Nephron (organoid): ENCODE measurements at regions not wholly inside any gene's neighbourhood (a gene's known extent, or its start where the extent isn't known, plus 50 kb on each side); places are given as distances from the start of the nearest gene placed in this dataset.
"Not testable (repeated sequence)": the region's sequence is repeated elsewhere in the genome, so short reads cannot be mapped to it uniquely, and the experiment has no call there.

ENCODE experiments used
- H3K27ac Mint-ChIP-seq, 3 experiments: 2 replicates each; pipeline ENCODE4 v1.8.0; 2020; ENCODE audit warnings: mixed read lengths in 3 of 3, mild to moderate bottlenecking in 2 of 3, moderate library complexity in 1 of 3
- H3K27me3 Mint-ChIP-seq: 2 replicates; pipeline ENCODE4 v1.8.0; 2021; ENCODE audit warnings: low read depth, mild to moderate bottlenecking, moderate library complexity, mixed read lengths
- H3K36me3 Mint-ChIP-seq: 2 replicates; pipeline ENCODE4 v1.8.0; 2020; ENCODE audit warnings: low read depth, mixed read lengths
- H3K4me1 Mint-ChIP-seq: 2 replicates; pipeline ENCODE4 v1.8.0; 2020; ENCODE audit warnings: mixed read lengths
- H3K4me3 Mint-ChIP-seq, 3 experiments: 2 replicates each; pipeline ENCODE4 v1.8.0; 2020; ENCODE audit warnings: mild to moderate bottlenecking in 3 of 3, mixed read lengths in 3 of 3, moderate library complexity in 2 of 3
- H3K9me3 Mint-ChIP-seq: 2 replicates; pipeline ENCODE4 v1.8.0; 2020; ENCODE audit warnings: mixed read lengths
- CTCF ChIP-seq, 3 experiments: fragments of 200-600 bp; sonication (generic); IDR thresholded peaks; one replicate each; pipeline ENCODE4 v1.5.0; 2021; ENCODE audit warnings: antibody characterized with exemption in 3 of 3; ENCODE audit not compliant: unreplicated experiment in 3 of 3

- Mint-ChIP-seq H3K27me3 (peaks cover 3% of the 10 kb centered on the region), H3K27ac (no peak overlapping the region), H3K9me3 (peaks cover 4% of the 10 kb centered on the region), H3K4me3 (no peak overlapping the region), H3K36me3 (no peaks in the 10 kb centered on the region), H3K4me1 (peaks cover 13% of the 10 kb centered on the region)
- no peak for TF ChIP-seq CTCF (IDR thresholded peaks at IDR 0.05; ENCODE audit: unreplicated experiment in 3 of 3)
These were observed 63.8 kb upstream of the P2RY1 start for GRCh38 chr3:152771120-152771519.

GRCh38 chr3:152772674-152773225 is 62.2 kb upstream of the P2RY1 start:
- Mint-ChIP-seq H3K4me3 (no peak overlapping the region), H3K27me3 (peaks cover 3% of the 10 kb centered on the region), H3K9me3 (peaks cover 6% of the 10 kb centered on the region), H3K27ac (peak overlapping the region; percentile 50 to 70 (median 57)), H3K36me3 (no peaks in the 10 kb centered on the region), H3K4me1 (peaks cover 19% of the 10 kb centered on the region)
- no peak for TF ChIP-seq CTCF (IDR thresholded peaks at IDR 0.05; ENCODE audit: unreplicated experiment in 3 of 3)

GRCh38 chr3:152773633-152774032 is 61.3 kb upstream of the P2RY1 start:
- Mint-ChIP-seq H3K9me3 (peaks cover 6% of the 10 kb centered on the region), H3K4me3 (no peak overlapping the region), H3K27me3 (no peaks in the 10 kb centered on the region), H3K4me1 (peaks cover 24% of the 10 kb centered on the region), H3K27ac (peak overlapping the region in 1 of 3 experiments; percentile 26), H3K36me3 (no peaks in the 10 kb centered on the region)
- no peak for TF ChIP-seq CTCF (IDR thresholded peaks at IDR 0.05; ENCODE audit: unreplicated experiment in 3 of 3)

- H3K27ac Mint-ChIP-seq, H3K4me3 Mint-ChIP-seq, H3K9me3 Mint-ChIP-seq, H3K36me3 Mint-ChIP-seq, H3K27me3 Mint-ChIP-seq: not testable (repeated sequence)
- peaks cover 25% of the 10 kb centered on the region for H3K4me1 Mint-ChIP-seq
These were observed 60.7 kb upstream of the P2RY1 start for GRCh38 chr3:152774230-152774629.

- Mint-ChIP-seq H3K36me3 (no peaks in the 10 kb centered on the region), H3K27ac (no peak overlapping the region), H3K9me3 (peaks cover 6% of the 10 kb centered on the region), H3K4me1 (peaks cover 26% of the 10 kb centered on the region), H3K4me3 (no peak overlapping the region), H3K27me3 (no peaks in the 10 kb centered on the region)
- TF ChIP-seq CTCF (IDR thresholded peaks at IDR 0.05; ENCODE audit: unreplicated experiment in 3 of 3) = no peak
These were observed 56.9 kb upstream of the P2RY1 start for GRCh38 chr3:152778022-152778421.

GRCh38 chr3:152779653-152780052 is 55.3 kb upstream of the P2RY1 start:
- H3K4me1 Mint-ChIP-seq = peaks cover 21% of the 10 kb centered on the region
- no peak for TF ChIP-seq CTCF (IDR thresholded peaks at IDR 0.05; ENCODE audit: unreplicated experiment in 3 of 3)
- H3K27ac Mint-ChIP-seq = peak overlapping the region in 2 of 3 experiments; percentile 36 to 38
- H3K36me3 Mint-ChIP-seq = no peaks in the 10 kb centered on the region
- peaks cover 6% of the 10 kb centered on the region for H3K9me3 Mint-ChIP-seq
- H3K4me3 Mint-ChIP-seq = no peak overlapping the region
- no peaks in the 10 kb centered on the region for H3K27me3 Mint-ChIP-seq
